ENCODE measurements at regions not wholly inside any gene's neighbourhood (a gene's known extent, or its start where the extent isn't known, plus 50 kb on each side); places are given as distances from the start of the nearest gene placed in this dataset.

DNA sequence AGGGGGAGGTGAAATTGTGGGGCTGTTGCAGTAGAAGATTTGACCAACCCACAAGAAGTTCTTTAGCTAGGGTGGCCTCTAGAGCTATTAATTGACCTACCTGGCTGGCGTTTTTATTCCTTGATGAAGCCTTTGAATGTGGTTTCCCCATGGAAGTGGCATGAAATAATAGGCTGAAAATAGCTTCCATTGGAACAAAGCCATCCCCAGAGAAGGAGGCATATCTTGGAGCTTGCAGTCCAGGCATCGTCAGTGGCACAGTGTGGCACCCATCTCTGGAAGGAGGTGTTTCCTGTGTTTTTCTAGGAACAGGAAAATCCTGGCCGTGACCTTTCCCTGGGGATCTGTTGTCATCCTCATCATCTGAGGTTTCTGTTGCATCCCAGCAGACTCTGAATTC is 96.3 kb upstream of the WDR1 start:
- Mint-ChIP-seq H3K4me1 (no peaks in the 10 kb centered on the region), H3K36me3 (no peaks in the 10 kb centered on the region), H3K9me3 (no peaks in the 10 kb centered on the region), H3K27ac (no peak overlapping the region), H3K27me3 (no peaks in the 10 kb centered on the region), H3K4me3 (no peak overlapping the region)

DNA sequence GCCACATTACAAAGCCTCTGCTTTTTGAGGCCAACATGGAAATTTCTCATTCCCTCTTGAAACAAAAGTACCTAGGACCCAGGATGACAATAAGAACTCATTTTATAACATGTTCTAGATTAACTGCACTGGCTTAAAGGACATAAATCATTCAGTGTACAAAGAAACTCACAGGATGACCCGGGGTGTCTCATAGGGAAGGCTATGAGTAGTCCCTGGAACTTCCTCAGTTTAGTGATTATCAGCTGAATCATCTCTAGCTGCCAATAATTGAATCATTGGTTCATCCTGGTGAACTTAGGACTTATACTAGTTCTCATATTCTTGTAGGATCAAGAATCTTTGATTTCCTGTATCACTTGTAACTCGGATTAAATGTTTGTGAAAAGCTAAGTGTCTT is 95.8 kb upstream of the WDR1 start:
- H3K27ac Mint-ChIP-seq: no peak overlapping the region
- H3K4me3 Mint-ChIP-seq: no peak overlapping the region
- H3K36me3 Mint-ChIP-seq: no peaks in the 10 kb centered on the region
- no peaks in the 10 kb centered on the region for H3K27me3 Mint-ChIP-seq
- H3K9me3 Mint-ChIP-seq: no peaks in the 10 kb centered on the region
- no peaks in the 10 kb centered on the region for H3K4me1 Mint-ChIP-seq

DNA sequence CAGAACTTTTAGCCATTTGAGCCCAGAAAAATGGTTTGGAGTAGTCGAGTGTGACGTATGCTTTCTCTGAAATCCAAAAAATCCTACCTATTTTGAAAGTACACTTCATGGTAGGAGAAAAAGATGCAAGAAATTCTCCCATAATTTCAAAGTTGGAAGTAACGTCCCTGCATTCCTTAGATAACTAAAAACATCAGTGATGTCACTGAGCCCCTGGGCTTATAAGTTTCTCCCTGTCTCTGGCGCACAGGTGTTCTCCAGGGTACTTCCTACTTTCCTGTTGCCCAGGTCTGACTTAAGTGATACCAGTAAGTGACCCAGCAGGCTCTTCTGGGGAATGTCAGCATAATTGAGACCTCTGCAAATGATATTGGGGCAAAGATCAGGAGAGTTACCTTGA is 90.5 kb upstream of the WDR1 start:
- Mint-ChIP-seq H3K4me3 (no peak overlapping the region), H3K27ac (no peak overlapping the region), H3K4me1 (no peaks in the 10 kb centered on the region), H3K36me3 (no peaks in the 10 kb centered on the region), H3K27me3 (no peaks in the 10 kb centered on the region), H3K9me3 (no peaks in the 10 kb centered on the region)

DNA sequence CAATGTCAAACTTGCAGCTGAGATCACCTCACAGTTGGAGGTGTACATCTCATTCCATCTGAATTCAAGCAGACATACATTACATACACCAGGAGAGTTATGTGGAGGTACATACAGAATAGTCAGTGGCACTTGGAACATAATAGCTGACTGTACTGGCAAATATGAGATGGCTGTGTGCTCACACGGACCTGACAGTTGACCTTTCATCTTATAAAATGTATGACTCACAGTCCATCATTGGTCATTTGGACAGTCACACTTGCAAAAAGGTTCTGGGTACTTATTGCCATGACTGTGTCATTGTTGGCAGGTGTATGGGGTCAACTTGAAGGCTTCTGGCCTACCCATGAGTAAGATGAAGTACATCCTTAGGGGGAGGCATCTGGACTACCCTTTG is 88.6 kb upstream of the WDR1 start:
- H3K9me3 Mint-ChIP-seq: no peaks in the 10 kb centered on the region
- H3K4me1 Mint-ChIP-seq: no peaks in the 10 kb centered on the region
- H3K27me3 Mint-ChIP-seq: no peaks in the 10 kb centered on the region
- no peak overlapping the region for H3K4me3 Mint-ChIP-seq
- no peaks in the 10 kb centered on the region for H3K36me3 Mint-ChIP-seq
- H3K27ac Mint-ChIP-seq: no peak overlapping the region

DNA sequence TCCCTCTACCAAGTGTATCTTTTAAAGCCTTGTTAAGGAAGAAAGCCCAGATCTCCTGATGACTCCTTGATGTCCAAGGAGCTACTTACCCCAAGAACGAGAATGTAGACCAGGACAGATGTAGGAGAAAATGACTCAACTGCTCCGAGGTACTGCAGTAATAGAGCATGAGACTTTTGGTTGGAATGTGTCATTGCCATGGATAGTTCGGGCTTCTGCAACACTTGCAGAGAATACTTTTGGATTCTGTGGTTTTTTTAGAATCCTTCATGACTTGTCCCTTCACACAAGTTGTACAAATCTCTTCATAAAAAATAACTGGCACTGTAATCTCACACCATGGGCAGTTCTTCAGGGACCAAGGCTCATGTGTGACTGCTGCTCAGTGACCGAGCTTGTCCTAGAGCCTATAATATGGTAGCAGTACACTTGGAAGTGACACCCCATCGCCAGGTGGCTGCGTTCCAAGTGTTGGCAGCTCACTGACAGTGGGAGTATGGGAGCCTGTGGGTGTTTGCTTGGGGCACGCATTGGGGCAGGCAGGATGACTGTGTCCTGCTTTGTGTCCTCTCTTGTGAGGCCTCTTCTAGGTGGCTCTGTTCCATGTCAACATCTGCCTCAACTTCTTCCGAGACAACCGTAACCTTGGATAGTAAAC is 87.9 kb upstream of the WDR1 start:
- Mint-ChIP-seq H3K9me3 (no peaks in the 10 kb centered on the region), H3K36me3 (no peaks in the 10 kb centered on the region), H3K27ac (no peak overlapping the region), H3K4me1 (no peaks in the 10 kb centered on the region), H3K27me3 (no peaks in the 10 kb centered on the region), H3K4me3 (no peak overlapping the region)

DNA sequence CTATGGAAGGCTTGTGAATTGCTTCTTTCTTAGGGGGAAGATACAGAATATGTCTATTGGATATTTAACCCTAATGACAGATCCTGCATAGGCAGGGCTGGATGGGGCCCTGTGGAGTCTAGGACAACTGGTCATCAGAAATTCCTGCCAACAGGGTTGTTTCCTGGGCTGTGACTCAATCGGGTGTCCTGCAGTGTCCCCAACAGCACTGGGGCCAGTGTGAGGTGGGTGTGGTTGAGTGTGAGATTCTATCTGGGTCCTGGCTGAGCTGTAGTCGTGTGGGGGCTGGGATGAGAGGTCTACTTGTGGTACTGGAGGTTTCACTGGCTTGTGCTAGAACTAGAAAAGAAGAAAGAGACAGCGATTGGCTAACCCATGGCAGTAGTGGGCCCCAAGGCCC is 87.3 kb upstream of the WDR1 start:
- Mint-ChIP-seq H3K27ac (no peak overlapping the region), H3K4me1 (no peaks in the 10 kb centered on the region), H3K36me3 (no peaks in the 10 kb centered on the region), H3K27me3 (no peaks in the 10 kb centered on the region), H3K9me3 (no peaks in the 10 kb centered on the region), H3K4me3 (no peak overlapping the region)

DNA sequence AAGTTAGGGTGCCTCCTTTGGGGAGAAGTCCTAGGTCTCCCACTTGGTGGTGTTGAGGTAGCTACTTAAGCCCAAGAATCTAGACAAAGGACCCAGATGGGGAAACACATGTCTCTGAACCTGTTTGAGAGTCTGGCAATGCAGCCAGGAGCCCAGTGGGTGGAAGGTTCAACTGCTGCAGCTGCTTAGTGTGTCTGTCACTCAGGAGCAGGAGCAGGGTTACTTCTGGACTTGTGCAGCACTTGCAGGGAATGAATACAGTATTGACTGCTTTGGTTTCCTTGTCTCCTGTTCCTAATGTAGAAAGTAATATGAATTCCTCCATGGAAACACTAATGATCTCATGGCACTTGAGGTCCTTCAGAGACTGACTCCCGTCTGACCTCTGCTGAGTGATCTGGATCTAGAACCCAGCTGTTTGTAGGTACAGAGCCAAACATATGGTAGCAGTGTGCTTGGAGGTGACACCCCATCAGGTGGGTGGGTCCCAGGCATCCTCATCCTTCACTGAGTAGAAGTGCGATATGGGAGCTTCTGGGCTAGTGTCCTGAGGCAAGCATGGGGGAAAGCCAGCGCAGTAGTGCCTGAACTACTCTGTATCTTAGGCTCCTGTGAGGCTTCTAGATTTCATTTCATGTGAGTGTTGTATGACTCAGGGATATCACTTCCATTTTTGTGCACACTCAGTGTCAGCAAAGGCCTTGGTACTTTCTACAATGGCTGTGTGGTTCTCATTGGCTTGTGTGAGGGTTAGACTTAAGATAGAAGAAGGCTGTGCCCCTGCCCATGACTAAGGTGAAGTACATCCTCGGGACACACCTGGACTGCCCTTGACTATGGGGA is 85.0 kb upstream of the WDR1 start:
- Mint-ChIP-seq H3K4me1 (no peaks in the 10 kb centered on the region), H3K27me3 (no peaks in the 10 kb centered on the region), H3K4me3 (no peak overlapping the region), H3K9me3 (no peaks in the 10 kb centered on the region), H3K36me3 (no peaks in the 10 kb centered on the region), H3K27ac (no peak overlapping the region)

DNA sequence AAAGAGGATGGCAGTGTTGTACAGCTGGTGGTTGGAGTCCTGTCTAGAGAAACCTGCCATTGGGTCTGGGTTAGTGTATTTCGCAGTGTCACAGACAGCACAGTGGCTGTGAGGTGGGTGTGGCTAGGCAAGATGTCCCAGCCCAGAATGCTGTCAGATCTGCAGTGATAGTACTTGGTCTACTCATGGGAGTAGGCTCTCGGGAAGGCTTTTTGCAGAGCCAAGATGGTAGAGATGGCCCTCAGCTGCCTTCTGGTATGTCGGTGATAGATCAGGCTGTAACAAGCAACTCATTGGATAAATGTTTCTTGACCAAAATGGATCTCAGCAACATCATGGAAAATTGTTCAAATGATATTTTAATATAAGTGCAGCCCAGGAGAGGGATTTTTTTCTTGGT is 84.3 kb upstream of the WDR1 start:
- Mint-ChIP-seq H3K27me3 (no peaks in the 10 kb centered on the region), H3K36me3 (no peaks in the 10 kb centered on the region), H3K27ac (no peak overlapping the region), H3K4me1 (no peaks in the 10 kb centered on the region), H3K9me3 (no peaks in the 10 kb centered on the region), H3K4me3 (no peak overlapping the region)

DNA sequence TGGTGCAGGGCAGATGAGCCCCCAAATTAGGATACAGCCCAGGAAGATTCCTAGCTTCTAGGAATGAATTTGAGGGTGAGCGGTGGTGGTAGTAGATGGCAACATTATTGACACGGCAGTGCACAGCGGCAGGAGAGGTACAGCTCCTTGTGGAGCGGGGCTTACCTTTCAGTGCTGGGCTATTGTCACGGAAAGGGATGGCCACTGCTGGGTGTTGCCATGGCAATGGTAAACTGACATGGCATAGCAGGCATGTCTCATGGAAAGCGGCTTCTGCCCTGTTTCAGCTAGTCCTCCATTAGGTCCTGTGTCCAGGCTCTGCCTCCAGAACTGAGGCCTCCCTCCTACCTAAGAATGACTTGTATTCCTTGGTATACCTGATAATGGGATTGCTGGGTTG is 81.8 kb upstream of the WDR1 start:
- no peak overlapping the region for H3K4me3 Mint-ChIP-seq
- H3K36me3 Mint-ChIP-seq: no peaks in the 10 kb centered on the region
- H3K4me1 Mint-ChIP-seq: no peaks in the 10 kb centered on the region
- no peaks in the 10 kb centered on the region for H3K27me3 Mint-ChIP-seq
- no peak overlapping the region for H3K27ac Mint-ChIP-seq
- H3K9me3 Mint-ChIP-seq: no peaks in the 10 kb centered on the region

DNA sequence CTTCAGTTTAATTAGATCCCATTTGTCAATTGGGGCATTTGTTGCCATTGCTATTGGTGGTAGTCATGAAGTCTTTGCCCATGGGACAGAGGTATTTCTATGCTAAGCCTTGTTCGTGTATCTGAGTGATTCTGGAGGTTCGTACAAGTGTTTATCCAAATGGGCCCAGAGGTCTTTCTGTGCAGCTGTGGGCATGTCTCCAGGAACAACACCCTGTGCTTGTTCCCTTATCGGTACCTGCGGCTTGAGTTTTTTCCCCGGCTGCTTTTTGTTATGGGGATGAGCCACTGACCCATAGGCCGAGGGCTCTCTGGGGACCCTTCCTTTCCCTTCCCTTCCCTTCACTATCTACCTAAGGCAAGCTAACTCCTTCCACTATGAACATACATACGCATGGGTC is 81.4 kb upstream of the WDR1 start:
- Mint-ChIP-seq H3K27ac (no peak overlapping the region), H3K4me3 (no peak overlapping the region), H3K27me3 (no peaks in the 10 kb centered on the region), H3K36me3 (no peaks in the 10 kb centered on the region), H3K9me3 (no peaks in the 10 kb centered on the region), H3K4me1 (no peaks in the 10 kb centered on the region)

DNA sequence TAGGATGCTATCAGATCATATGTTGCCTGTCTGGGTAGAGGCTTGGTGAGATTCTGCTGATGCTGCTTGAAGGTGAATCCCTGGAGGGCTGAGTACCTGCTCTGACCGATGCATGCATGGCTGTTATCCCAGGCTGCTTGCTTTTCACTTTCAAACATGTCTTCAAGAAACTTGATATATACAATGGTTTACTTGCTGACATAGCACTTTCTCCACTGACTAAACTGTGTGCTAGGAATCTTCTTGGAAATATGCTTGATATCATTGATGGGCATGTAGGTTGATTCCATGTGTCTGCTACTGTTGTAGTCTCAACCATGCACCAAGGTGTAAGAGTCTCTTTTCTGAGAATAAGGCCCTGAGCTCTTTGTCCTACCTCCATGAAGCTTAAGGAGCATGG is 79.6 kb upstream of the WDR1 start:
- no peaks in the 10 kb centered on the region for H3K27me3 Mint-ChIP-seq
- no peak overlapping the region for H3K4me3 Mint-ChIP-seq
- H3K27ac Mint-ChIP-seq: no peak overlapping the region
- H3K9me3 Mint-ChIP-seq: no peaks in the 10 kb centered on the region
- no peaks in the 10 kb centered on the region for H3K36me3 Mint-ChIP-seq
- no peaks in the 10 kb centered on the region for H3K4me1 Mint-ChIP-seq

DNA sequence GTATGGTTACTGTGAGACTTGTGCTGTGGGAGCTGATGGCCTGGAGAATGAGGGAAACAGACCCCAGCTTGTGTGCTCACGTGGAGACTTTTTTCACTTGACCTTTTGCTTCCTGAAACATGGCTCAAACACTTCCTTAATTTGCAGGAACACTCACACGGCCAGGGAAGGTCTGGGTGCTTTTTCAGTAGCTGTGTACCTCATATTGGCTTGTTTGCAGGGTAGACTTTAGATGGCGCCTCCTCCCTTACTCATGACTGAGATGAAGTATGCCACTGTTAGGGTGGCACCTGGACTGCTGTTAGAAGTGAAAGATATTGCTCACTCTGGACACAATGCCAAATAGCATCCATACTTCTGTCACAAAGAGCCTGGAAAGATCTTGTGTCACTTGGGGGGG is 75.7 kb upstream of the WDR1 start:
- Mint-ChIP-seq H3K36me3 (no peaks in the 10 kb centered on the region), H3K4me3 (no peak overlapping the region), H3K9me3 (no peaks in the 10 kb centered on the region), H3K27ac (no peak overlapping the region), H3K27me3 (no peaks in the 10 kb centered on the region), H3K4me1 (no peaks in the 10 kb centered on the region)

DNA sequence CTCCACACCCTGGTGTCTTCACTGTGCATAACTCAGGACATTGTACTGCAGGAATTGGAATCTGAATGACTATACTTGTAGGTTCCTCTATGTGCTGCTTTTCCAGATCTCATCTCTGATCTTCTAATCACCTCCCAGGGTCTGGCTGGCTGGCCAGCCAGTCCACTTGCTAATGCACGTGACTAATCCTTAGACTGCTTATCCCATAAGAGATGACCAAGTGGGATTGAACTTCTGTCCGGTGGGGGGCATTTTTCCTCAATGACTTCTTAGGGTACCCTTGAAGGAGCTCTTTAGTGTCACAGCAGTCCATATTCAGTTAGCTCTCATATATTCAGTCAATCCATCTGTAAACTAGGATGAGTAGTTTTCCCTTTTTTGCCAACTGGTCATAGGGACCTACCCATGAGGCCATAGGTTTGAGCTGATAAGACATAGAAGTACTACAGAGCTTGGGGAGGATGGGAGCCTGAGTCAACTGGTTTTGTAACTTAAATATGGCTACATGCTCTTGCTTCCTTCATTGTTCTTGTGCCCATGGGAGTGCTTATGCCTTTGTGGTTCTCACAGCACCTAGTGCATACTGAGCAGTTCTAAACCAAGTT is 71.9 kb upstream of the WDR1 start:
- Mint-ChIP-seq H3K4me3 (no peak overlapping the region), H3K4me1 (peaks cover 5% of the 10 kb centered on the region), H3K27ac (no peak overlapping the region), H3K9me3 (no peaks in the 10 kb centered on the region), H3K27me3 (no peaks in the 10 kb centered on the region), H3K36me3 (no peaks in the 10 kb centered on the region)

DNA sequence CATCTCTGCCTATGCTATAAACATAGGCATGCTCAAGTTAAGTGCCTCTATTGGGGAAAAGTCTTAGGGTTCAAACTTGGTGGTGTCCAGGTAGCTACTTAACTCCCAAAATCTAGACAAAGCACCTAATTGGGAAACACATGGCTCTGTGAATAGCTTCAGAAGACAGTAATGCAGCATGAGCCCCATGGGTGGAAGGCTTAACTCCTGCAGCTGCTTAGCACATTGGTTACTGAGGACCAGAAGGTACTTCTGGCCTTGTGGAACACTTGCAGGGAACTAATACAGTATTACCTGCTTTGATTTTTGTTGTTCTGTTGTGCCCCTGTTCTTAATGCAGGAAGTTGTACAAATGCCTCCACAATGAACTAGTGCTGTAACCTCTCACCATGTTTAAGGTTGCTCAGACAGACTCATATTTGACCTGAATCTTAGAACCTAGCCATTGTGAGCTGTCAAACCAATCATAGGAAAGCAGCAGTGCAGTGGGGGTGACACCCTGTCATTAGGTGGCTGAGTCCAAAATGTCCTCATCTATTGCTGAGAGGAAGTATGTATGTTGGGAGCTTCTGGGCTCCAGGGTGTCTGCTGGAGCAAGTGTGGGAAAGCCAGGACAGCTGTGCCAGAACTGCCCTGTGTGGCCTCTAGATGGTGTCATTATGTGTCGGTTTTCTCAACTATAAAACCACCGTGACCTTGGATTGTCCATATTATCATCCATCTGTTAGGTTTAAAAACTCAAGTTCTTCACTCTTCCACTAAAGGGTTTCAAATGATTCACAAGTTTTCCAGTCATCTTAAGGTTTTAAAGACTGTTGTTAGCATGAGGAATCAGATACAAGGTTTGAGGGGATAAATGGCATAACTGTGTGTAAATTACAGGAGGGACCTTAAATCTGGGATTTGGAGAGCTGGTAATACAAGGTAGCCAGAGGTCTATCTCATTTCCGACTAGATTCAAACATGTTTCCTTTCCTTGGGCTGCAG is 69.9 kb upstream of the WDR1 start:
- H3K9me3 Mint-ChIP-seq: no peaks in the 10 kb centered on the region
- H3K4me1 Mint-ChIP-seq: peaks cover 20% of the 10 kb centered on the region
- H3K4me3 Mint-ChIP-seq: no peak overlapping the region
- H3K27ac Mint-ChIP-seq: no peak overlapping the region
- H3K36me3 Mint-ChIP-seq: no peaks in the 10 kb centered on the region
- no peaks in the 10 kb centered on the region for H3K27me3 Mint-ChIP-seq

DNA sequence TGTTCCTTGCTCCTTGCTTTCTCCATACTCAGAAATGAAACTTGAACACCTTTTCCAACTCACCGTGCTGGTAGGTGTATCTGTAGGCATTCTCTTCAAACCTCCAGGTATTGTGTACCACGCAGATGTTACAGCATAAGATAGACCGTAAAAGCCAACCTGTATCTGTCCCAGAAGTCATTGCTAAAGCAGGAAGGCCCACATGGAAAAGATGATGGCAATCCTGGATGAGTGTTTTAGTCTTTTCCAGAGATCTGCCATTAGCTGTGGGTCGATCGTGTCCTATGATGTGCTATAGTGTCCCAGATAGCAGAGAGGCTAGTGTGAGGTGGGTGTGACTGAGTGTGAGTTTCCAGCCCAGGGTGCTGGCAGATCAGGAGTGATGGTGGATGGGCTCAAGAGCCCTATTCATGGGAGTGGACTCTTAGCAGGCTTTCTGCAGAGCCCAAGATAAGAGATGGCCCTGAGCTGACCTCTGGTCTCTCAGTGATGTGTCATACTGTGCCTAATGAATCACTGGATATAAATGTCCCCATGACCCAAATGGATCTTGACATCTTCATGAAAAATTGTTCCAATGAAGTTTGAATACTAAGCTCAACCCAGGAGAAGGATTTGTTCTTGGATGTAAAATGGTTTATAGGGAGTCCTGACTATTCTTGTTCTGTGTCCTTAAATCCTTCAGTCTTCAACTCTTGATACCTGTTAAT is 69.1 kb upstream of the WDR1 start:
- Mint-ChIP-seq H3K4me1 (peaks cover 28% of the 10 kb centered on the region), H3K4me3 (no peak overlapping the region), H3K27ac (no peak overlapping the region), H3K27me3 (no peaks in the 10 kb centered on the region), H3K9me3 (no peaks in the 10 kb centered on the region), H3K36me3 (no peaks in the 10 kb centered on the region)
